RPMI7951 (cell line): ENCODE measurements at regions not wholly inside any gene's neighbourhood (a gene's known extent, or its start where the extent isn't known, plus 50 kb on each side); places are given as distances from the start of the nearest gene placed in this dataset.

Experiments used
- DNase-seq: peaks from one replicate; pipeline ENCODE4 v3.0.0-alpha.2; 2012; ENCODE audit warnings: low read depth

GRCh38 chr1:55937840-55938375 lies 641.5 kb downstream of the PLPP3 start:
- no peak for DNase-seq

- no peak for DNase-seq
Measured at GRCh38 chr1:55935236-55935635, 644.1 kb downstream of the PLPP3 start.

- no peak for DNase-seq
Measured at GRCh38 chr1:55932402-55932801, 647.0 kb downstream of the PLPP3 start.

DNA sequence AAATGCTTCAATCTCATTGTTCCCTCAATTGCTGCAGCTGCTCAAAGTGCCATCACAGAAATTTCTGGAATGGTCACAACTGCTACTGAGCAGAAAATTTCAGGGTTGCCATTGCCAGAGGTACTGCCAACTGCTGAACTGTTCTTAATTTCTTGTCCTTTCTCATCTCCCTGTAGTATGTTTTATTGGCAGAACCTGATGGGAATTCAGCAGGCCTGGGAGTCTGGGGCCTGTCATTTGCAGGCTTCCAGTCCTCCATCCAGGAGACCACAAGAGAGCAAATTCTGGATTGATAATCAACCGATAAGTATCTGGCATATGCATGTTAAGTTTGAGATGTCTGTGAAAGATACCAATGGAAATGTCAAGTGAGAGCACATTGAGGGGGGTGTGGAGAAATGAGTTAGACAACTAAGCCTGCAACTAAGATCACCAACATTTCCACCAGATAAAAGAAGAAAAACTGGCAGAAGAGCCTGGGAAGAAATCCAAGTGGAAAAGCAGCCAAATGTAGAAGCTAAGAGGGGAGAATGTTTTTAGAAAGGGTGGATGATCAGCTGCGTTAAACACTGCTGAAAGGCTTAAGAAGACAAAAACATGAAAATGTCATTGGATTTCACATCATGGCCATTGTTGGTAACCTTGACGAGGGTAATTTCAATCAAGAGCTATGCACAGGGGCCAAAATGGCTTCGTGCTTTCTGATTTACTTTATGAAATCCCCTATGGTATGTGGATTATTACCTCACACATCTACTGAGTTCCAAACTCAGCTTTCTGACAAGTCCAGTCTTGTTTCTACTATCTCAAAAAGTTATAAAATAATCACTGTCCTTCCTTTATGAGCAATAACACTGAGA lies 648.1 kb downstream of the PLPP3 start:
- DNase-seq = peak; percentile 32

- no peak for DNase-seq
Measured at GRCh38 chr1:55929652-55930051, 649.7 kb downstream of the PLPP3 start.

GRCh38 chr1:55928576-55928975 lies 650.8 kb downstream of the PLPP3 start:
- DNase-seq = no peak

DNA sequence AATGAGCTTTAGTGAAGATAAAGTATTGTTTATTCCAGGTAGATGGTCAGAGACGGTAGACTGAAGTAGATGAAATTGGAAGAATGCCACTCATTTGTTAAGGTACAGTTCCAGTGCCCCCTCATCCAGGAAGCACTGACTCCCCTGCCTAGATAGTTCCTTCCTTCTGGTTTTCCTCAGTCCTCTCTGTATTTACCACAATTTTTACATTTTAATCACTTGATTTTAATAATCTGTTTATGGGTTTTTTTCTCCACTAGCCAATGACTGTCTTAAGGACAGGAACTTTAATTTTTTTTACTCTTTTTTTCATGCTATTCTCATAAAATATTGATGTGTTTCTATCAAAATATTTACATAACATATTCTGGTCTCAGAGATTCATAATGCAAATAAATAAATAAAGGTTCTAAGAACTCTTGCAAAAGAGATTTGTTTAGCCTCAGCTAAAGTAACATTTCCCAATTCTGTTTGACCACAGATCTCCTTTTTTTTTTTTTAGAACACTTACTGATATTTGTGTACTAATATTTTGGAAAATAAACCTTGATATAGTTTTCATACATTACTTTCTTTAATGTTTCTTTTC lies 651.6 kb downstream of the PLPP3 start:
- no peak for DNase-seq

- peak; percentile 56 for DNase-seq
Measured at GRCh38 chr1:55926906-55927471, 652.4 kb downstream of the PLPP3 start.

DNA sequence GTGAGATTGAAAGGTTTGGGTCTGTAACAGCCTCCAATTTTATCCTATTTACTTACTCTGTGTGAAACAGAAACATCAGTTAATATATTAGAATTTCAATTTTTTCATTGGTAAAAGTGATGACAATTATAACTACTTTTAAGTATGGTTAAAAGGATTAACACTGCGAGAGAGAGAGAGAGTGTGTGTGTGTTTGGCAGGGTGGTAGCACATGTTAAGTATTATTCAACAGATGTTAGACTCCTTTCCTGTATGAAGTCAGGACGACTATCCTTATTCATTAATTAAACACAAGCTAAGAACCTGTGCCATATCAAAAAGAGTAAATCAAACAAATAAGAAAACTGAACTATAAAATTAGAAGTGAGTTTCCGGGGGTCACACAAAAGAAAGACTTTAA lies 662.5 kb downstream of the PLPP3 start:
- DNase-seq = no peak

DNA sequence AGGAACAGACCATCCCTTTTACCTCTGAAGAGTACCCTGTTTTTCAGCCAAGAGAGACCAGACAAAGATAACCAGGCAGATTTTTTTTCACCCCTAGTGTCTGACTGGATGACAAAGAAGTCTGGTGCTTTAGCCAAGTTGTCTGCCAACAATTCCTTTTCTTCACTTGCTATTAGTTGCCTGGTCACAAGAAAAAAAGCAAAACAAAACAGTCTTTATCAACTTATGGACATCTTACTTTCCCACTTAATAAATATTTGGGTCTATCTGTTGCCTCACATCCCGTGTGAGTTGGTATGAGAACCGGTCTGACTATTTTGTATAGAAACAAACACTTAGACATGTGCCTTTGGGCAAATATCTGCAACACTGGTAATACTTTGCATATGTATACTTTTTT lies 662.9 kb downstream of the PLPP3 start:
- peak; percentile 36 for DNase-seq

DNA sequence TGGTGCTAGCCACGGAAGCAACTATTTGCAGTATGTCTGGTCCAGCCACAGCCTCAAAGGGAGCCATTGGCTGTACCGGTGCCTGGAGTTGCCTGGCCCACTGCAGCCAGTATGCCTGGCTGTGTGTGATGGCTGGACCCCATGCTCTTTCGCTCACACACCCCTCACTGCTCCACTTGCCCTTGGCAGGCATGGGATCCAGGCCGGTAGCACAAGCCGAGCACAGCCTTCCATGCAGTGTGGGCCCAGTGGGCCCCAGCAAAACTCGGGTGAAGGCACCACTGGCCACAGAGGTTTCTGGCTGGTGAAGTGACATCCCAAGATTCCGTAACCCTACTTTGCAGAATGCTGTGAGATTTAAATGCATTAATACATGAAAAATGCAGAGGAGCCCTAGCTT lies 665.8 kb downstream of the PLPP3 start:
- DNase-seq = no peak

- DNase-seq = no peak
Measured at GRCh38 chr1:55912438-55912837, 666.9 kb downstream of the PLPP3 start.

- DNase-seq = no peak
Measured at GRCh38 chr1:55904541-55904940, 674.8 kb downstream of the PLPP3 start.

DNA sequence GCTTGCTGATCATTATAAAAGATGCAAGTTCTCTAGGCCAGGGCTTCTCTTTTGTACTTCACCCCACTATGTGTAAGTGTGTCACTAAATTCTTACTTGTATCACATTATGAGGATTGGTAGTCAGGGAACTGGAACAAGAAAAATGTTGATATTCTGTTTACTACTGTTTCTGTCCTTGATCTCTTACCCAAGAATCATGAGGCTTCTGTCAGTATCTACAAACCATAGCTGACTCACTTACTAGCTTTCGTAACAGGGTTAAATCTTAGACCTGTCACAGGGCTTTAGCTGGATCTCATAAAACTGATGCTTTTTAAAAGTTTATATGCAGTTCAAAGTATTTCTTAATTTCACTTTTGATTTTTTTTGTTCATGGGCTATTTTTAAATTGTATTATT lies 681.2 kb downstream of the PLPP3 start:
- peak; percentile 58 for DNase-seq

DNA sequence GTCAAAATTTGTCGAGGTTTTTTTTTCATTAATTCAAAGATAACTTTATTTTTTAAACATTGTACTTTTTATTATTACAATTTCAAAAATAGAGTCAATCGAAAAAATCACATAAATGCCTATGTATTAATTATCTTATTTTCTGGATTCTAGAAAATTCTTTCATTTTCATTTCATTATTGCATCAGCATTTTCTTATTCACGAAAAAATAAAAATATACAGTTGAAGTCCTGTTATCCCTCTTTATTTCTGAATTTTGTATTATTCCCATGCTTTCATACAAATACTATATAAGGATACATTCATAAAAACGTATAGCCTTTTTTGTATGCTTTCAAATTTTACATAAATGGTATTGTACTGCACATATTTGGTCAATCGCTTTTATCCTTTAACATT lies 681.0 kb upstream of the USP24 start:
- no peak for DNase-seq

GRCh38 chr1:55894521-55894920 lies 679.4 kb upstream of the USP24 start:
- peak; percentile 63 for DNase-seq

GRCh38 chr1:55893155-55893554 lies 678.0 kb upstream of the USP24 start:
- DNase-seq = peak; percentile 70

DNA sequence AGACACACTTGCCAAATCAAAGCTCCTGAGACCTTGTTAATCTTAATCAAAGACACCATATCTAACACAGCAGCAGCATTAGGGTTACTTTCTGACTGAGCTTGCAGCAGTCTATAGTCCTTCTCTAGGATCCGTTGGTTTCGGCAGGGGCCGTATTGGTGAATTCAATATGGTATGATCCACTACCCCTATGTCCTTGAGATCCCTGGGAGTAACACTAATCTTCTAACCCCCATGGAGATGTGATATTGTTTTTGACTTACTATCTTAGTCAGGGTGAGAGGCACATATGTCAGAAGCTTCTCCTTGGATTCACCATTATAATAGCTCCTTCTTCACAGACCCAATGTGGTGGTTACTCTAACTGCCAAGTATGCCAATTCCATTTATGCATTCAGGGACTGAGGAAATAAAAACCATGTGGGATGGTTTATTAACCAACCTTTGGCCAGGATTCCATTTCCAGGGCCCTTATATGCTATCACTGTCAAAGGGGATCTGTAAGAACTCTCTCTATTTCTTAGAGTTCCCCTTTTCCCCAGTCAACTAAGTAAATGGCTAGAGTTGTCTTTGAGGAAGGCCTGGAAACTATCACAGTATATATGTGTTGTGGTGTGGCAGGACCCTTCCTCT lies 673.6 kb upstream of the USP24 start:
- peak; percentile 25 for DNase-seq

GRCh38 chr1:55886856-55887712 lies 671.9 kb upstream of the USP24 start:
- DNase-seq = no peak

GRCh38 chr1:55885619-55886018 lies 670.5 kb upstream of the USP24 start:
- DNase-seq = no peak

DNA sequence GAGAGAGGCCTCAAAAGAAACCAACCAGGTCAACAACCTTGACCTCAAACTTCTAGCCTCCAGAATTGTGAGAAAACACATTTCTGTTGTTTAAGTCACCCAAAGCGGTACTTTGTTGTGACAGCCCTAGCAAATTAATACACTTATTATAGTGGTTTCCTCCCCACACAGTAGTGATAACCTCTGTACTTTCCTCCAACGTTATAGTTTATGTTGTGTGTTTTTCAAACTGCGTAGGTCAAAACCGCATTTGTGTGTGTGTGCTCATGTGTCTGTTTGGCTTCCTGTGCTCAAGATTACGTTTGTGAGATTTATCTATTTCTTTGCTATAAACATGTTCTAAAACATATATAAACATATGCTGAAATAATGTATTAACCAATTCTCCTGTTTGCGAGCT lies 667.8 kb upstream of the USP24 start:
- DNase-seq = no peak
